Fibroblast of villous mesenchyme (primary cell): ENCODE measurements at regions not wholly inside any gene's neighbourhood (a gene's known extent, or its start where the extent isn't known, plus 50 kb on each side); places are given as distances from the start of the nearest gene placed in this dataset.
A peak's percentile ranks its signal among the peaks of the same experiment; 100 is the strongest.
"Not testable (repeated sequence)": the region's sequence is repeated elsewhere in the genome, so short reads cannot be mapped to it uniquely, and the experiment has no call there.

Experiments used
- DNase-seq: peaks from one replicate; pipeline ENCODE4 v3.0.0-alpha.2; 2010; ENCODE audit warnings: low read depth
- H3K4me3 ChIP-seq: 2 replicates; pipeline ENCODE4 v1.5.1; 2011; ENCODE audit warnings: low read depth, mild to moderate bottlenecking, low read length
- TF ChIP-seq, protein P1 (sequence below): IDR thresholded peaks from 2 replicates; pipeline ENCODE4 v1.5.1; 2012; ENCODE audit warnings: low read depth, mild to moderate bottlenecking, low read length; ENCODE audit not compliant: insufficient read depth

DNA sequence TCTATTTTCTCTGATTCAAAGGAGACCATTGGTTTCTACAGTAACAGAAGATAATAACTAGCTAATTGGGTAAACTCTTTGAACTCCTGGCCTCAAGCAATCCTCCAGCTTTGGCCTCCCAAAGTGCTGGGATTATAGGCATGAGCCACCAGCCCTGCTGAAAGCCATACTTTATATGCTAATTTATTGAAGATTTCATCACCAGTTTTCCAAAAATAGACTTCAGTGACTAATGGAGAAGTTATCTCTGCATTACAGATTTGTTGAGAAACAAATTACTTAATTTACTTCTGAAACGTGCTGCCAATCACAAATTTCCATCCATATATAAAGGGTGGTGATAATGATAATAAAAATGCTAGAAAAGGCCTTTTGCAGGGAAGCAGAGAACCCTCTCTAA lies 1758.1 kb upstream of the SEL1L start:
- DNase-seq = no peak
- H3K4me3 ChIP-seq = no peak overlapping the region
- TF ChIP-seq, protein P1, sequence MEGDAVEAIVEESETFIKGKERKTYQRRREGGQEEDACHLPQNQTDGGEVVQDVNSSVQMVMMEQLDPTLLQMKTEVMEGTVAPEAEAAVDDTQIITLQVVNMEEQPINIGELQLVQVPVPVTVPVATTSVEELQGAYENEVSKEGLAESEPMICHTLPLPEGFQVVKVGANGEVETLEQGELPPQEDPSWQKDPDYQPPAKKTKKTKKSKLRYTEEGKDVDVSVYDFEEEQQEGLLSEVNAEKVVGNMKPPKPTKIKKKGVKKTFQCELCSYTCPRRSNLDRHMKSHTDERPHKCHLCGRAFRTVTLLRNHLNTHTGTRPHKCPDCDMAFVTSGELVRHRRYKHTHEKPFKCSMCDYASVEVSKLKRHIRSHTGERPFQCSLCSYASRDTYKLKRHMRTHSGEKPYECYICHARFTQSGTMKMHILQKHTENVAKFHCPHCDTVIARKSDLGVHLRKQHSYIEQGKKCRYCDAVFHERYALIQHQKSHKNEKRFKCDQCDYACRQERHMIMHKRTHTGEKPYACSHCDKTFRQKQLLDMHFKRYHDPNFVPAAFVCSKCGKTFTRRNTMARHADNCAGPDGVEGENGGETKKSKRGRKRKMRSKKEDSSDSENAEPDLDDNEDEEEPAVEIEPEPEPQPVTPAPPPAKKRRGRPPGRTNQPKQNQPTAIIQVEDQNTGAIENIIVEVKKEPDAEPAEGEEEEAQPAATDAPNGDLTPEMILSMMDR = no peak

DNA sequence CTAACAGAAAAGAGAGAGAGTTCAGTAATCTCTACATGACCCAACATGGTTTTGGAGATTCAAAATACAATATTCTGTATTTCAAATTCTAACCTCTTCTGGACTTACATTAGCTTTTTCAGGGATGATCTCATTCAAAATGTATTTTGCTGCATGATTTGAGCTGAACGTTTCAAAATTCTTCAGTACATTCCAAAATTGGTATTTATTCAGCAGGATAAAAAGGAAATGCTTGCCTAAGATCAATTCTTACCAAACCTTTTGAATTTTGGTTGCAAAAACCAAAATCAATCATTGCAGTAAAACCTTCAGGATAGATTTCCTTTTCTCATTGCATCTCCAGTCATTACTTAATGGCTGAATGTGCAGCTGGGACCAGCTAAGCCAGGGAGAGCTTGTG lies 1761.3 kb upstream of the SEL1L start:
- H3K4me3 ChIP-seq = no peak overlapping the region
- TF ChIP-seq, protein P1 = no peak
- DNase-seq = no peak

DNA sequence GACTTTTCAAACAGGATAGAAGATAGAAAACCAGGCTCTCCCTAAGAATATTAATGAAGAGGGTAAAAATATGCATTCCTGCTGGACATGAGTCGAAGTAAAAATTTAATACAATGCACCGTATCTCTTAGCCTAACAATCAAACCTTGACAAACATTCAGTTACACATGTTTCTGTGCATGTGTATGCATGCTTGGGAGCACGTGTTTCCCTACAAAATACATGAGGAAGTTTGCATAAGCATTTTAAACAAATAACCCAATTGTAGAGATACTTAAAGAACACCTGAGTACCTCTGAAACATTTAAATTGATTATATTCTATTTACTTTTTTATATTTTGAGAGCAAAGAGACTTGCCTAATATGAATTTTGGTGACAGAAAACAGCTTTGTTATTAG lies 1763.7 kb upstream of the SEL1L start:
- TF ChIP-seq, protein P1 = no peak
- no peak for DNase-seq
- no peak overlapping the region for H3K4me3 ChIP-seq

DNA sequence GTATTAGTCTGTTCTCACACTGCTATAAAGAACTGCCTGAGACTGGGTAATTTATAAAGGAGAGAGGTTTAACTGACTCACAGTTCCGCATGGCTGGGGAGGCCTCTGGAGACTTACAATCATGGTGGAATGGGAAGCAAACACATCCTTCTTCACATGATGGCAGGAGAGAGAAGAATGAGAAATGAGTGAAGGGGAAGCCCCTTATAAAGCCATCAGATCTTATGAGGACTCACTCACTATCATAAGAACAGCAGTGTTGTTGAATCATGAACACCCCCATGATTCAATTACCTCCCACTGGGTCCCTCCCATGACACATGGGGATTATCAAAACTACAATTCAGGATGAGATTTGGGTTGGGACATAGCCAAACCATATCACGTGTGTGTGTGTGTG lies 1764.4 kb upstream of the SEL1L start:
- H3K4me3 ChIP-seq, DNase-seq: not testable (repeated sequence)

DNA sequence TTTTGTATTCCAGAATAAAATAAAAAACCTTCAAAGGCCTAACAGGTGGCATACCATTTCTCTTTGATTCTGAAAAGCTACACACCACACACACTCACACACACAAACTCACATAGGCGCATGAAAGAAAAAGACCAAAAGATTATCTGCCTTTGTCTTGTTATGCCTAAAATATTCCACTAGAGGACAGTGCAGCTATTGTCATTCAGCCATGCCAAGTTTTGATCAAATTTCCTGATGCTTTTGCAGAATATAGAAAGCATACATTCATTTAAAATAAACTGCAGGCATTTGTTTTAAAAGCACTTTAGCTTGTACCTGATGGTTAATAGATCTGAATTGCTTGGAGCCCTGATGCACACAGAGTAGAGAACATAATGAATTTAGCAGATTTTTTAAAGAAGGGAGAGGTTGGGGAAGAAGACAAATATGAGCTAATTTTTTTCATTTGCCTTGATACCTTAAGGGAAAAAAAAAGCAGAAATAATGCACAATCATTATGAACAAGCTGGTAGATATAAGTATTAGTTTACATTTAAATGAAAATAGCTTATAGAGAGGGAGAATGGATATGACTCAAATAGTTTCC lies 1766.9 kb upstream of the SEL1L start:
- H3K4me3 ChIP-seq = no peak overlapping the region
- peak; percentile 26 for DNase-seq
- TF ChIP-seq, protein P1 = peak; percentile 94

DNA sequence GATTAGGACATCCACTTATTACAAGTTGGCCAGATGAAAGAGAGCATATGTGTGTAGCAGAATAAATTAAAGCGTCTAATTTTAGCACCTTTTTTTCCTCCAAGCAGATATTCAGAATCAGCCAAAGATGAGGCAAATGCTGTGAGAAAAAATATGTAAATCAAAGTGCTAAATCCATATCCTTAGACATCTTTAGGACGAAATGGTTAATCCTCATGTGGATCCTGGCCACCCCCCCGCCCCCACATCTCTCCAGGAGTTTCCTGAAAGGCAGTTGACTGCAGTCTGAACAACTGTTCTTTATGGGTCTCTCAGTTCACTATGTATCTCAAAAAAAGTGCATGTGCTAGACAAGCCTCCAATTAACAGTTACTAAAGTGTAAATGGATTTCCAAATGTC lies 1768.1 kb upstream of the SEL1L start:
- DNase-seq = no peak
- TF ChIP-seq, protein P1 = no peak
- no peak overlapping the region for H3K4me3 ChIP-seq

DNA sequence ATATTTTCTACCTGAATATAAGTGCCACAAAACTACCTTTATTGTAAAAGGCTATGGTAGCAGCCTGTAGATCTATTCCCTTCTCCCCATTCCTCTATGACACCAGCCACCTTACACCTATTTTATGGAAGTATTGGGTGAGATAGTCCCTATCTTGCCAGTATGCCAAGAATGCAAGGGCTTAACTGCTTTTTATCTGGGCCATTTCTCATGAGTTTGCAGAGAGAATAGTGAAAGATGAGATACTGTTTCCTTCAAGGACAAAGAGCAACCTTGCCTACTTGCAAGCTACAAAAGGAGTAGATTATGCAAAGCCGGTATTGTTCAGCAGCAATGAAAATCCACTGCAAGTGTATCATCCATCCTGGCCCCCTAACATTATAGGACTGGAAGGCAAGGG lies 1775.6 kb upstream of the SEL1L start:
- TF ChIP-seq, protein P1 = no peak
- no peak overlapping the region for H3K4me3 ChIP-seq
- DNase-seq = no peak

DNA sequence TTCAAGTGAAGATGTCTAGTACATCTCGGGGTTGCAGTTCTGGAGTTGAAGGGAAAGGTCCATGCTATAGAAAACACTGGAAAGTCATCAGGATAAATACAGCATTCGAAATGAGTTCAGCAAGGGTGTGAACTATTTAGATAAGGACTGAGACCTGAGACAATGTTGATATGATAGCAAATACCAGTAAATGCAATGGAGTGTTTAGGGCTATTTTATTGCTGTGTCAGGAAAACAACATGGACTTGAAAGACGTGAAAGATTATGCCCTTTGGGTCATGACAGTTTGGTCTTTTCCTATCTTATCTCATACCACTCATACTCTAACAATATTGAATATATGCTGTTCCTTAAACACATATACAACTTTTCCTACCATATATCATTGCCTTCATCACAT lies 1776.2 kb upstream of the SEL1L start:
- H3K4me3 ChIP-seq = no peak overlapping the region
- TF ChIP-seq, protein P1 = no peak
- no peak for DNase-seq
